BE2C (cell line): ENCODE measurements at regions not wholly inside any gene's neighbourhood (a gene's known extent, or its start where the extent isn't known, plus 50 kb on each side); places are given as distances from the start of the nearest gene placed in this dataset.
A peak's percentile ranks its signal among the peaks of the same experiment; 100 is the strongest.

Experiments
- DNase-seq: peaks from one replicate; pipeline ENCODE4 v3.0.0-alpha.2; 2020
- H3K27me3 ChIP-seq: fragments of 250-450 bp; sonication (Bioruptor Pico); 2 replicates; pipeline ENCODE4 v1.5.1; 2020; ENCODE audit warnings: mild to moderate bottlenecking
- H3K36me3 ChIP-seq: fragments of 250-450 bp; sonication (Bioruptor Pico); 2 replicates; pipeline ENCODE4 v1.5.1; 2020; ENCODE audit warnings: mild to moderate bottlenecking
- H3K4me1 ChIP-seq: fragments of 250-450 bp; sonication (Bioruptor Pico); 2 replicates; pipeline ENCODE4 v1.5.1; 2020
- H3K4me3 ChIP-seq: 2 replicates; pipeline ENCODE4 v1.5.1; 2011; ENCODE audit warnings: low read depth, low read length
- H3K9me3 ChIP-seq: fragments of 250-450 bp; sonication (Bioruptor Pico); 2 replicates; pipeline ENCODE4 v1.5.1; 2020
- CTCF ChIP-seq: IDR thresholded peaks from 2 replicates; pipeline ENCODE4 v1.5.1; 2012; ENCODE audit warnings: mild to moderate bottlenecking, low read depth, low read length

- Histone ChIP-seq H3K4me1 (no peaks in the 10 kb centered on the region), H3K4me3 (no peak overlapping the region), H3K27me3 (no peaks in the 10 kb centered on the region), H3K36me3 (peaks cover 81% of the 10 kb centered on the region), H3K9me3 (no peaks in the 10 kb centered on the region)
- DNase-seq: no peak
- no peak for TF ChIP-seq CTCF
These were observed 351.9 kb downstream of the SEC14L1 start for GRCh38 chr17:77492446-77493237.

- peak; percentile 14 for DNase-seq
- H3K9me3 ChIP-seq: no peaks in the 10 kb centered on the region
- no peaks in the 10 kb centered on the region for H3K27me3 ChIP-seq
- H3K4me1 ChIP-seq: no peaks in the 10 kb centered on the region
- no peak for TF ChIP-seq CTCF
- peaks cover 74% of the 10 kb centered on the region for H3K36me3 ChIP-seq
- H3K4me3 ChIP-seq: no peak overlapping the region
These were observed 352.6 kb downstream of the SEC14L1 start for GRCh38 chr17:77493238-77493820.

GRCh38 chr17:77493901-77494663 lies 353.3 kb downstream of the SEC14L1 start:
- no peak for TF ChIP-seq CTCF
- peaks cover 71% of the 10 kb centered on the region for H3K36me3 ChIP-seq
- H3K9me3 ChIP-seq: no peaks in the 10 kb centered on the region
- no peaks in the 10 kb centered on the region for H3K27me3 ChIP-seq
- no peaks in the 10 kb centered on the region for H3K4me1 ChIP-seq
- peak; percentile 1 for DNase-seq
- H3K4me3 ChIP-seq: no peak overlapping the region

- peaks cover 74% of the 10 kb centered on the region for H3K36me3 ChIP-seq
- peak; percentile 80 for DNase-seq
- H3K4me1 ChIP-seq: no peaks in the 10 kb centered on the region
- peak; percentile 98 for TF ChIP-seq CTCF
- H3K27me3 ChIP-seq: no peaks in the 10 kb centered on the region
- no peak overlapping the region for H3K4me3 ChIP-seq
- no peaks in the 10 kb centered on the region for H3K9me3 ChIP-seq
These were observed 354.1 kb downstream of the SEC14L1 start for GRCh38 chr17:77494664-77495435.

GRCh38 chr17:77495575-77495974 lies 354.8 kb downstream of the SEC14L1 start:
- DNase-seq: no peak
- H3K4me3 ChIP-seq: no peak overlapping the region
- H3K27me3 ChIP-seq: no peaks in the 10 kb centered on the region
- no peak for TF ChIP-seq CTCF
- H3K4me1 ChIP-seq: no peaks in the 10 kb centered on the region
- peaks cover 74% of the 10 kb centered on the region for H3K36me3 ChIP-seq
- no peaks in the 10 kb centered on the region for H3K9me3 ChIP-seq
